Stimulated activated CD4-positive, alpha-beta T cell treated with anti-CD3 and anti-CD28 coated beads, Interleukin-12 subunit alpha, Interleukin-12 subunit beta, amount 100 ng/mL, for 24 hours (primary cell): ENCODE measurements at regions not wholly inside any gene's neighbourhood (a gene's known extent, or its start where the extent isn't known, plus 50 kb on each side); places are given as distances from the start of the nearest gene placed in this dataset.
"Not testable (repeated sequence)": the region's sequence is repeated elsewhere in the genome, so short reads cannot be mapped to it uniquely, and the experiment has no call there.

Source experiments
- DNase-seq, 2 experiments: peaks; one replicate each; pipeline ENCODE4 v3.0.0-alpha.2; 2020; ENCODE audit warnings: low read depth in 2 of 2

DNA sequence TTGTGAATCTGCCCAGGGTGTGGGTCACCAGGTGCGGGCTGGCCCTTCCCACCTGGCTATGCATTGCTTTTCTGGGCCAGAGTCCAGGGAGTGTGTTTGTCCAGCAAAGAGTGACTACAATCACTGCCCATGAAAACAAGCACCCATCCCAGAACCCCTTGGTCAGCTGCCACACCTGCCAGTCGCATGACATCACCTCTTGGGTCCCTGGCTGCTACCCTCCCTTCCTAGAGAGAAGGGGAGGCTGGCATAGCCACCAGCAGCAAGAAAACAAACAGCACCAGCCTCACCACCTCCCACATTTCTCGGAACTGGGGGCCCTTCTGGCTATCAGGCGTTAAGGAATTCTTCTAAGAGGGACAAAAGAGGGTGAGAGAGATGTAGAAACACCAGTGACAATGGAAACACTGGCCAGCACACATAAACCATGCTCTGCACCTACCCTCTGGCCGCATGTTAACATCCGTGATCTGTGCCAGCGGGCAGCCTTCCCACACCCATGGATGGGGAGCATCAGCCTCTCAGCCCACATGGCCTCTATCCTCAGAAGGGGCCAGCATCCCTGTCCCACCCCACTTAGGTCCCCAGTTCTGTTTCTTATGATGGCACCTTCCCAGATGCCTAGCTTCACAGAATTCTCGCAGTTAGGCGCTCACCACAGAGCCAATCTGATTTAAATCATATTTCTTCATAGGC, 109.7 kb upstream of the GLI2 start:
- DNase-seq, result no peak

DNA sequence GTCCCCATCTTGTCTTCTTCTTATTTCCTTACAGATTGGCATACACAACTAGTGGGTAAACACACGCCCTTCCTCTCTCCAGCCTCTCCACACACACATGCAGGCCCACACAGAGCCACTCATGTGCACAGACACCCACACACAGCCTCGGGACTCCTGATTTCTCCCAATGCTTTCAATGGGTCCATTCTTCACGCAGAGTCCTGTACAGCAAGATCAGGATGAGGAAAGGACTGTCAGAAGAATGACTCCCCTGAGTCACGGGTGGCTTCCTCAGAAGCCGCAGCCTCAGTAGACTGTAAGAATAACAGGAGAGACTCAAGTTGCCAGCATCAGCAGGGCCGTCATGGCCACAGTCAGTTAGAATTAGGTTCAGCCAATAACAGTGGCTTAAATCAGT, 109.1 kb upstream of the GLI2 start:
- no peak for DNase-seq

DNA sequence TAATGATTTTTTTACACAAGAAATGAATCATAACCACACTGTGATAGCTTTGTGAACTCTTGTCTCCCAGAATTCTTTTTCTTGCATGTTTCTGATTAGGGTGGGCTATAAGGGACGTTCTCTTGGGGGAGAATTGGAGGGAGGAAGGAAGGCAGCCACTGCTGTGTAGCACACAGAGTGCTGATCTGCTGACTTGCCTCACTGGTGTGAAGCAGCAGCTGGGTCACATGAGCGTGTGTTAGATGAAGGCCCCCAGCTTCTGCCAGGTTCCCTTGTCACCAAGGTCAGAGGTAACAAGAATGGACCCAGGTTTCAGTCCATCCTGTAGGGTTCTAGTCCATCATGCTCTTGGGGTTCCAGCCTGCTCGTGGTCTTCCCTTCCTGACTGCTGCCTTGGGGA, 107.4 kb upstream of the GLI2 start:
- no peak for DNase-seq

DNA sequence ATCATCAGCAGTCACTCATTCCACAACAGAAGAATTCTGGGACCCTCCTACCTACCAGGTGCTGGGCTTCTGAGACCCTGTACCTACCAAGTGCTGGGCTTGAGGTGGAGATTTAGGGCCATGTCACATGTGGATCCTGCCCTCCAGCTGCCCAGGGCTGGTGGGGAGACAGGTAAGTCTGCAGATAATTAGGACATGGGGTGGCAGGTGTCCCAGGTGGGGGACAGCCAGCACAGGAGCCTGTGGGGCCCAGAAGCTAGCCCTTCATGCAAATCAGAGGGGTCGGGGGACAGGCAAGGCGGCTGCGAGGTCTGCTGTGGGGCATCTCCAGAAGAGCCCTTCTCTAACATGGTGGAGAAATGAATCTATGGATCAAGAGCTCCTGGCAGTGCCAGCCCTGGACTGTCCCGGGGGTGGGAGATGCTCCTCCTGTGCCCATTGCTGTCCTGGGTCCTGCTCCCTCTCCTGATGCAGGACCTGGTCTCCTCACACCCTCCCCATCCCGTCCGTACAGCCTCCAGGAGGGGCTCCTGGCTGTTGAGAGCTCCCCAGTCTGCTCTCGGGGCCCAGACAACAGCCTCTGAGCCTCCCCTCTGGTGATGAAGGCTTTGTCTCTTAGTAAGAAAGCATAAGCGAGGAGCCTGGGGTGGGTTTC, 106.3 kb upstream of the GLI2 start:
- DNase-seq, result no peak

DNA sequence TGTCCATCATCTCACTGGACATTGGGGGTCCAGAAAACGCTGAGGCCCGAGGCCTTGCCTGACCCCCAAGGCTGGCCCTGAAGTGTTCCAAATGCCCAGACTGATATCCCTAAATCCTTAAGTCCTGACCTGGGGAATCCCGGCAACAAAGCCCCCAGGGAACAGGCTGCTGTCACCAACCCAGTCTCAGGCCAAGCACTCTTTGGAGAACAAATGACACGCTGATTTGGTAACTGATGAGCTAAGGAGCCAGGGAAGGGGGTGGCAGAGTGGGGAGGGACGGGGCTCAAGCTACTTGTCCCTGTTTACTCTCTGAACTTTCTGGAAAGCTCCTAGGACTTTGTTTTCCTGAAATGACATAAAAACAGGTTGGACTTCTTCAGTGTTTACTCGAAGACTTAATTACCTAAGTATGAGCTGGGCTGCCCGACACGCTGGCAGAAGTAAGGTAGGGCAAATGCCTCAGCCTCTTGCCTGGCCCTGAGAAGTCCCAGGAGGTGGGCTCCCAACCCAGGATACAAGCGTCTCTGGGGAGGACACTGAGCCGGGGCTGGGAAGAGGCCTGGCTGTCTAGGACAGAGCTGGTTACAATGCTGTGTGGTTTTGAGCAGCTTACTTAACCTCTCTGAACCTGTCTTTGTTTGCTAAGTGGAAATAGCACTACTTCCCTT, 105.5 kb upstream of the GLI2 start:
- DNase-seq, result no peak

DNA sequence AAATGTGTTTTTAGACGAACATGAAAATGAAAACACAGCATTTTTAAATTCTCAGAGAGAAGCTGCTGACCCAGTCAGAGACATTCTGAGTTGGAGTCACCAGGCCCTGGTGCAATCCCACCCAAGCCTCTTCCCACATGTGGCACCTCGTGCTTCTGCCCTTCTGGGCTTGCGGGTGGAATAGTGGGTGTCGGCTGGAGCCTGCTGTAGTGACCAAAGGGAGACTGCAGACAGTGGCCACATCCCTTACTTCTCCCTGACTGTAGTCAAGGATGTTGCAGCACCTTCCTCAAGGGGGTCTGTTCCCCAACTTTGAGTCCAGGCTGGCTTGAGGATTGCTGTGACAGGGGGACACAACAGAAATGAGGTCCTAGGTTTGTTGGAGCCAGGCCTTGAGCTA, 104.4 kb upstream of the GLI2 start:
- DNase-seq, result no peak

DNA sequence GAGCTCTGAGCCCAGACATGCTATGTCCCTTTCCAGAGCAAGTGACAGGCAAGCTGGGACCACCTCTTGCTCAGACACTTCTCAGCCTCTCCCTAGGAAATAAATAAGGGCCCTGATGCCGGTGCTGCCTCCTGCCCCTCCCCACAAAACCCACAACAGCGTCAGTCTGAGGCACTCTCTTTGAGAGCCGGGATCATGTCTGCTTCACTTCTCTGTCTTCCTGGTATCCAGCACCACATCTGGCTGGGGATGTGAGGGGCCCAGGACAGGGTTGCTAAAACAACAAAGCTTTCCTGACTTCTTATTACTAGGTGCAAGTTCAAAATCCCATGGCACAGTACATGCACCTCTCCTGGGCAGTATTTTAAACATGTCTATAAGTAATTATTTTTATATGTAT, 103.9 kb upstream of the GLI2 start:
- no peak for DNase-seq

DNA sequence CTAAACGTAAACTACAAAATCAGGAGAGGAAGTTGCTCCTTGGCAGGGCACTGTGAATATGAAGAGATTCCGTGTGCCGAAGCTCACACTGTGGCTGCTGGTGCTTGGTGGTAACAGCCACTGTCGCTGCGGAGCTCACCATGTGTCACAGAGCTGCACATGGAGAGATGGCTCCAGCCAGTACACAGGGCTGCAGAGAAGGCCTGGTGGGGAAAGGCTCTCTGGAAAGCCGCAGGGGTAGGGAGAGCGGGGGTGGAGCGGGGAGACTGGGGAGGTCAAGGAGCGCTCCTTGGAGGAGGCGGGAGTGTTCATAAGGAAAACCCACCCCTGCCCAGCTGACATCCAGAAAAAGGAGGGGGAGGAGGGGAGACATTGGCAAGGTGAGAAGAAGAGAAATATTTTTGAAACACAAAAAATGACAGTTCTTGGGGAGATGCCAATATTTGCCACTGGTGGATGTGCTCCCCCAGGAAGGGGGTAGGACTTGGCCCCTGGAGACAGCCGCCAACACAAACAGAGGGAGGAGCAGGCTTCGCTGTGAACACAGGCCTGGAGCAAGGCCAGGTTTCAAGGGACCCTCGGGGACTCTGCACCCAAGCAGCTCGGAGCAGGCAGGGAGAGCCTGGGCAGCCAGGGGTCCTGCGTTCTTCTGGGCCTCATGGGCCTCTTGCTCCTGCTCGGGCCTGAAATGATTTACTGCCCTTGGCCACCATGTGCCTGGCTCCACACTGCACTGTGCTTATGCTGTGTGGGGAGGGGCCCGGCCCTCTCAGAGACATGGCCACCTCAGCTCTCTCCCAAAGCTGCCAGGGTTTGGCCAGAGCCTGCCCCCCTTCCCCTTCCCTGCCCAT, 102.6 kb upstream of the GLI2 start:
- no peak for DNase-seq

DNA sequence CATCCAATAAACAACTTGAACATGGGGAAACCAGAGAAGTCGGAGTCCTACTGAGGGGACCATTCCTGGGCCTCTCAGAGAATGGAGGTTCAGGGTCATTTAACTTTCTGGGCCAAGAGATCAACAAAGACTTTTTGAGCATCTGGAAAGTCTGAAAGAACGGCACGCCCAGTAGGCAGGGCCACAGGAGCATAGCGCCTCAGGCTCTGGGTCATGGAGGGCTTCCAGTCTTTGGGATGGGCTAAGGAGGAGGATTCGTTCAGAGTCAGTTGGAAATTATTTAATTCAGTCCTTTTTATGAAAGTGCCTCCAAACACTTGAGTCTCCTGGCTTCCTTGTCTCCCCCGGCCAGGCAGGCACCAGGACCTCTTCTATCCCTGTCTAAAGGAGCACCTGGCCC, 101.1 kb upstream of the GLI2 start:
- DNase-seq, result no peak

DNA sequence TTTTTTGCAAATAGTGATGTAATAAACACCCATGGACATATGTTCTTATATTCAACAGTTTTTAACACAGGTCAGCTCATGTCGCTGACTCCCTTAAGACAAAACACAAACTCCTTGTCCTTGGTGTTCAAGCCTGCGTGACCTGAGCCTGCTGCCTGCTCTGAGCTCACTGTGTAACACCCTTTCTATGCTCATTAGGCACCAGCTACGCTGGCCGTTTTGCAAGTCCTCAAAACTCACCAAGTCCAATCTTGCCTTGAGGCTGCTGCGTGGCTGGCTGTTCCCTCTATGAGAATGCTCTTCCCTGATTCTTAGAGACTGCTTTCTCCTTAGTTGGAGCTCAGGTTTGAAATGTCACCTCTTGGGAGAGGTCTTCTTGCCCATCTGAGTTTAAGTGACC, 100.5 kb upstream of the GLI2 start:
- DNase-seq, result no peak

DNA sequence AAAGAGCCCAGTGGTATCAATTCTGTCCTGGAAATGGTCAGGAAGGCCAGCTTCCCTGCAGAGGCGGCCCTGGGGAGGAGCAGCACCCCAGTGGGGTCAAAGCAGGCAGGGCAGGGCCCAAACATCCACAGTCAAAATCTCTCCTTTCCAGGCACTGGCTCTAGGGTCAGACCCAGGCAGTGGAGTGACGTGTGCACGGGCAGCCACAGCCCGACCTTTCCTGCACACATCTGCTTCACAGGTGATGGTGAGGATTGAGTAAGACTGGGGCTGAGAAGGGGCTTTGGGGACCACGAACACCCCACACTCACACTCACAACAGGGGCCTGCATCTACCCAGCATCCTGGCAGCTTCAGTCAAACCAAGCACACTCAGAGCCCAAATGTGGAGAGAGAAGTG, 97.8 kb upstream of the GLI2 start:
- no peak for DNase-seq

DNA sequence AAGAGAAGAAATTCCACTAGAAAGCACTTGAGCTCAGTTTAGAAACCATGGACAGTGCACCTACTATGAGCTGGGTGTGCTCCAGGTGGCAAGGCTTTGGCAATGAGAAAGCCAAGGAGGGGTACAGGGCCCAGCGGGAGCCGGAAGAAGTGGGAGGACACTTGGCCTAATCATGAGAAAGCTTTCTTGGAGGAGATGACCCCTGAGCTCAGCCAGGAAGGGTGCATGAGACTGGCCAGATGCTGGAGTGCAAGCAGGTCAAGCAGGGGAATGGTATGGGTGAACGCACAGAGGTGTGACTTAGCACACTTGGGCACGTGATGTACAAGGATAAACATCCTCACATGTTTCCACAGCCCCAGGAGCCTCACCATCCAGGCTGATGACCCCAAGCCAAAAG, 97.2 kb upstream of the GLI2 start:
- no peak for DNase-seq

DNA sequence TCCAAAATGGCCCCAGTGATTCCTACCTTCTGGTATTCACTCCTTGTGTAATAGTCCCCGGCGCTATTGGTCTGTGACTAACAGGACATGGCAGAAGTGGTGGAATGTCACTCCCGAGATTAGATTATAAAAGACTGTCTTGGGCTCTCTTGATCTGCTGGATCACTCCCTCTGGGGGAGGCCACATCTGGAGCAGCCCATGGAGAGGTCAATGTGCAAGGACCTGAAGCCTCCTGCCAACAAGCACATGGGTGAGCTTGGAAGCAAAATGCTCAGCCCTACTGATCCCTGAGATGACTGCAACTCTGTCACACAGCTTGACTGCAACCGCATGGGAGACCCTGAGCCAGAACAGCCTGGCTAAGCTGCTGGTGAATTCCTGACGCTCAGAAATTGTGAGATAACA, 94.3 kb upstream of the GLI2 start:
- DNase-seq, result no peak

DNA sequence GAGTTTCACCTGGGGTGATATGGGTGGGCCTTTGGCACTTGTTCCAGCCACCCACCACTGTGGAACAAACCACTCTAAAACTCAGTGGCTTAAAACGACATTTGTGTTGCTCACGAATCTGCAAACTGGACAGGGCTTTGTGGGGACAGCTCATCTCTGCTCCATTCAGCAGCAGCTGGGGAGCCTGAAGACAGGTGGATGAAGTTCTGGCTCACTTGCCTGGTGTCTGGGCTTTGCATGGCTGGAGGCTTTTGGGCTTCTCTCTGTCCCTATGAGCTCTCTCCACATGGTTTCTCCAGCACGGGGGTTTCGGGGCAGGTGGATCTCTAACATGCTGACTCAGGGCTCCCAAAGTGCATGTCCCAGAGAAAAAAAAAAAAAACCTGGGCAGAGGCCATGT, 93.0 kb upstream of the GLI2 start:
- no peak for DNase-seq

DNA sequence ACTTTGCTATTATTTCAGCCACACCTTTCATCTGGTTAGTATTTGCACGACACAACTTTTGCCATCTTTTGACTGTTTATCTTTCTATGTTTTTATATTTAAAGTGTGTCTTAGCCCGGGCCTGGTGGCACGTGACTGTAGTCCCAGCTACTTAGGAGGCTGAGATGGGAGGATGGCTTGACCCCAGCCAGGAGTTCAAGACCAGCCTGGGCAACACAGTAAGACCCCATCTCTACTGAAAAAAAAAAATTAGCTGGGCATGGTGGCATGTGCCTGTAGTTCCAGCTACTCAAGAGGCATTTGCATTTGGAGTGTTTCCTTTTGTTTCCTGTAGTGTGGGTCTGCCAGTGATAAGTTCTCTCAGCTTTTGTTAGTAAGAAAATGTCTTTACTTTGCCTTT, 88.7 kb upstream of the GLI2 start:
- no peak for DNase-seq

DNA sequence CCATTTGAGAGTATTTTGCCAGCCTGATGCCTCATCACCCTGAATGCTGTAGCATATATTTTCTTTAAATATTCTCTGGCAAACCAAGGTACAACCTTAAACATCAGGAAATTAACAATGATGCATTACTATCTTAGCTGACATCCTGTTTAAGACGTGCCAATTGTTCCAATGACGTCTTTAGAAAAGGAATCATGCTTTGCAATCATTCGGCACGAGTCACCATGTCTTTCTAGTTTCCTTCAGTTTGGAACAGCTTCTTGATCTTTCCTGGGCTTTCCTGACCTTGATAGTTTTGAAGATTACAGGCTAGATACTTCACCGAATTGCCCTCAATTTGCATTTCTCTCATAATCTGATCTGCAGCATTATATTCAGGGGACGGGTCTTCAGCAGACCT, 88.2 kb upstream of the GLI2 start:
- no peak for DNase-seq

DNA sequence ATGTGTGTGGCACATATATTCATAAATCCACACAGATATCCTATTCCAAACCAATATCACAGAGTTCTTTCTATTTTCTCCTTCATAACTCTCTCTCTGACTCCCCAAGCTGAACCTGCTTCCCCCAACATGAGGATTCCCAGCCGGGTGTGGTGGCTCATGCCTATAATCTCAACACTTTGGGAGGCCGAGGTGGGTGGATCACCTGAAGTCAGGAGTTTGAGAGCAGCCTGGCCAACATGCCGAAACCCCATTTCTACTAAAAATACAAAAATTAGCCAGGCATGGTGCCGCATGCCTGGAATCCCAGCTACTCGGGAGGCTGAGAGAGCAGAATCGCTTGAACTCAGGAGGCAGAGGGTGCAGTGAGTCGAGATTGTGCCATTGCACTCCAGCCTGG, 86.3 kb upstream of the GLI2 start:
- not testable (repeated sequence) for DNase-seq

DNA sequence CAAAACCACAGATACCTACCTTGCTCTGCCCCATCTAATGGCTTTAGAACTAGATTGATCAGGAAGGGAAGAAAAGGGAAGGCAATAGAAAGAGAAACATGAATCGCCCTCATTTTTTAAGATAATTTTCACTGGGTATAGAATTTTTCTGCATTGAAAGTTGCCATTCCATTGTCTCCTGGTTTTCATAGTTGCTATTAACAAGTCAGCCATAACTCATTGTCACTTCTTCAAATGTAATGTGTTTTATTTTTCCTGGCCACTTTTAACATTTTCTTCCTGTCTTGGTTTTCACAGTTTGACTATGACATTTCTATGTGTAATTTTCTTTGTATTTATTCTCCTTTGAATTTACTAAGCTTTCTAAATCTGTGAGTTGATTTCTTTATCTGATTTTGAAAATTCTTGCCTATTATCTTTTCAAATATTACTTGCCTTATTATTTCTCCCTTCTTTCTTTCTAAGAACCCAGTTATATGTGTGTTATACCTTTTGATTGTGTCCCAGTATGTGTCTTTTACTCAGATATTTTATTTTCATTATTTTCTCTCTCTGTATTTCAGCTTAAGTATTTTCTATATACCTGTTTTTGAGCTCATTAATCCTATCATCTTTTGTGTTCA, 85.5 kb upstream of the GLI2 start:
- DNase-seq, result no peak

DNA sequence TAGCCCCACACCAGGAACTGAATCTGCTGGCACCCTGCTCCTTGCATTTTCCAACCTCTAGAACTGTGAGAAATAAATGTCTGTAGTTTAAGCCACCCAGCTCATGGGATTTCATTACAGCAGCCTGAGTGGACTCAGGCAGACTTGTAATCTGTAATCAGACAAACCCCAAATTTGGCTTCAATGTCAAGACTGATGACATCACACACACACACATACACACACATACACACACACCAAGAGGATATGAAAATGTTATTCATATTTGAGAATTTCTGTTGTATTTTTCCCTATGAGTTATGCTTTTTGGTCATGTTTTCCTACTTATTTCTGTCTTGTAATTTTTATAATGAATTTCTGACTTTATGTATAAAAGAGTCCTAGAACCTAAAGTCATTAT, 83.8 kb upstream of the GLI2 start:
- no peak for DNase-seq

DNA sequence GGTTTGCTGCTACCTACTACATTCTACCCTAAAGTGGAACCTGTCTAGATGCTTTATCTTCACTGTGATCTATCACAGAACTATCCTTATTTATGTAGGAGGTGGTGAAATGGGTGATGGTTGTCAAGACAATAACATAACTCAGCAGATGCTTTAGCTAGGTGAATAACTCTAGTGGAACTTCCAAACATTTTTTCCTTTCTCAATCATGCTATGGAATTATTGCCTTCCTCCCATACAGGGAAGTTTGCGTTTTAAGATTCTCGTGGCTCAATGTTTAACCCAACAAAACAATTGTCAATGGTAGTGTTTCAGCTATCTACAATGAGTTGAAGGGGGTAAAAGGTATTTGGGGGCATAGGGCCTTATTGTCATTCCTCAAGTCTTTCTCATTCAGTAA, 82.6 kb upstream of the GLI2 start:
- DNase-seq, result no peak

DNA sequence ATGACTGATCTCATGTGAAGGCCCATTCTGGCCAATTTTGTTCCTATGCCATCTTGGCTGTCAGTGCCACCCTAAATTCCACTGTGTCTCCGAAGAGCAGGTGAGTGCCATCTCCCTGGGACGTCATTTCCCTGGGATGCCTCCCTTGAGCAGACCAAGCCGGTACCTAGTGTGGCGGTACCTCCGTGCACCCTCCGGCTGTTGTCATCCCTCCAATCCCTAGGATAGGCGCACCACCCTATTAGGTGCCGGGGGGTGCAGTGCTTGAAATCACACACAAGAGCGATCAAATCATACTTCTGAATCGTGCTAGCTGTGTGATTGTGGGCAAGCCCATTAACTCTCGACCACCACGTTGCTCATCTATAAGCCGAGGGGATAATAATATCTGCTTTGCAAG, 81.8 kb upstream of the GLI2 start:
- DNase-seq, result no peak
